ENCODE measurements at regions not wholly inside any gene's neighbourhood (a gene's known extent, or its start where the extent isn't known, plus 50 kb on each side); places are given as distances from the start of the nearest gene placed in this dataset.

DNA sequence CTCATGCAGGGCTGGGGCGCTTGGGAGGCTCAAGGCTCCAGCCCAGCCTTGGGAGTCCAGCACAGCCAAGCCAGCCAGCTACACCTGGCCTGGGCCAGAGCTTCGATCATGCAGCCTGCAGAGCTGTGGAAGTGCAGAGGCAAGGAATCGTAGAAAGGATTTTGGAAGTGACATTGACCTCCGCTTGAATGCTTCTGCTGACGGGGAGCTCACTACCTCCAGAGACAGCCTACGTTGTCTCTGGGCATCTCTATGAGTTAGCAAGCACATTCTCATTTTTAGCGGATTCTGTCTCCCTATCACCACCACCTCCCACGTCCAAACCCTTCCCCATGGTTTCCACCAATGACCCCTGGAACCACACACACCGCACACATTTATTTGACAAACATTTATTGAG, 88.5 kb downstream of the MICALL2 start:
- DNase-seq (ENCODE audit: low read depth in 3 of 3, low spot score in 1 of 3) = no peak

- no peak for DNase-seq (ENCODE audit: low read depth in 3 of 3, low spot score in 1 of 3)
Observed at GRCh38 chr7:1372063-1372462, 87.2 kb downstream of the MICALL2 start.

DNA sequence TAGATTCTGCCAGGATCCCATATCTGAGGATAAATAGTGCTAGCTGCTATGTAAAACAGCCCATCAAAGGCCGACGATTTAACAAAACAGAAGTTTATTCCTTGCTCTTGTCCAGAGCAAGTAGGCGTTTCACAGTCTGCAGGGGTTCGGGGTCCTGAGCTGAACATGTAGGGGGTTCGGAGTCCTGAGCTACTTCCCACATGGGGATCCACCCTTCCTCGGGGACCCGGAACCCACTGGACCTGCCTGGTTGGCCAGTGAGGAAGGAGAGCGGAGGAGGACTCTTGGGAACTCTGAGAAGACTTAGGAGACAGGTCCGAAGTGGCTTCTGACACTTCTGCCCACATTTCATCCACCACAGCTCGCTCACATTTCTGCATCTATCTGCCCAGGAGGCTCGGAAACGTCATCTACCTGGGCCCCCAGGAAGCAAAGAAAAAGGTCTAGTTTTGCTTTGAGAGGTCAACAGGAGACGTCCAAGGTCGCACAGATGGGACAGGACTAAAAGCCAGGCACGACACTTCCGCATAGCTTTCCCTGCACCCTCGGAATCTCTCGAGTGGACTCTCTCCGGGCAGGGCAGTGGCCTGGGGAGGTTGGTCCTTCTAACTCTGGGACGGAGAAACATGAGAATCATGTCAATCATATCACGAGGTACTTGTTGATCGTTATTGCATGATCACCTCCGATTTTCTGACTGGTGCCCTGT, 86.4 kb downstream of the MICALL2 start:
- no peak for DNase-seq (ENCODE audit: low read depth in 3 of 3, low spot score in 1 of 3)

DNA sequence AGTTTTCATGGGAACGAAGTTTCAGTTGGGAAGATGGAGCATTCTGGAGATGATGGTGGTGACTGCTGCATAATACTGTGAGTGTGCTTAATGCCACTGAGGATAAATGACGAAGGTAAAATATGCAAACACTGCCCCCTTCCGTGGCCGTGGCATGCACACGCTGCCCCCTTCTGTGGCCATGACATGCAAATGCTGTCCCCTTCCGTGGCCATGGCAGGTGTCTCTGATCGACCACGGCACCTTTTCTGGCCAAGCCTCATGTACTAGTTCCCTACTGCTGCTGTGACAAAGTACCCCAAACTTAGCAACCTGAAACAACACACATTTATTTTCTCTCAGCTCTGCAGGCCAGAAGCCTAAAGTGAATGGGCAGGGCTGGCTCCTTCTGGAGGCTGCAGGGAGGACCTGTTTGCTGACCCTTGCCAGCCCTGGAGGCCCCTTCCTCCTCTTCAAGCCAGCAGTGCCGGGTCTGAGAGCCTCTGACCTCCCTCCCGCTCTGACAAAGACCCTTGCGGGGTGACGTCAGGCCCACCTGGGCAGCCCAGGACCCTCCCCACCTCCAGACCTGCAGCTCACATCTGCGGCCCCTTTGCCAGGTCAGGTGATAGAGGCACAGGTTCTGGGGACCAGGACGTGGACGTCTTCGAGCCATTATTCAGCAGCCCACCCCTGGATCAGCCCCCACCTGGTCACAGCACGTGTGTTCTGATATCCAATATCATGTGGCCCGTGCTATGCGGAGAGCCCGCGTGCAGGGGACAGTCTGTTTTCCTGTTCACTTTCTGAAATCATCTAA, 82.0 kb downstream of the MICALL2 start:
- DNase-seq (ENCODE audit: low read depth in 3 of 3, low spot score in 1 of 3) = no peak

- no peak for DNase-seq (ENCODE audit: low read depth in 3 of 3, low spot score in 1 of 3)
Observed at GRCh38 chr7:1378610-1379601, 80.4 kb downstream of the MICALL2 start.

DNA sequence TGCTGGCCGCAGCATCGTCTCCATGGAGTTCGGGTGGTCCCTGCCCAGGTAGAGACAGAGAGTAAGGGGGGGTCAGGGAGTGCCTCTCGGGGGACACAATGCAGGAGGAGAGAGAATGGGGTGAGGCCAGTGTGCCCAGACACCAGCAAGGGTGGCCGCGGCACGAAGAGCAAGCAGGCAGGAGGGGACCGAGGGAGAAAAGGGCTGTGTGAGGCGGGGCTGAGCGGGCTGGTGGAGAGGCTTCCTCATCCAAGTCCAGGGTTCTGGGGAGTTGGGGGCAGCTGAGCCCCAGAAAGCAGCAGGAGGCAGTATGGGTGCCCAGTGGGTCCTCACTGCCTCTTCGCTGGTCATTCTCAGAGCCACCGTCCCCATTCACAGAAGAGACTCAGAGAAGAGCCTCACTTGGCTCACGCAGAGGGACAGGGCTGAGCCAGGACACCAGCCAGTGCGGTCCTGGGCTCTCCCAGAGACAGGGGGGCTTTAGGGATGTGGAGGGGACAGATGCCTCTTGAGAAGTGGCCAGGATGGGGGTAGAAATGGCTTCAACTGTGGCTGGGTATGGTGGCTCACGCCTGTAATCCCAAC, 78.9 kb downstream of the MICALL2 start:
- DNase-seq (ENCODE audit: low read depth in 3 of 3, low spot score in 1 of 3) = no peak

DNA sequence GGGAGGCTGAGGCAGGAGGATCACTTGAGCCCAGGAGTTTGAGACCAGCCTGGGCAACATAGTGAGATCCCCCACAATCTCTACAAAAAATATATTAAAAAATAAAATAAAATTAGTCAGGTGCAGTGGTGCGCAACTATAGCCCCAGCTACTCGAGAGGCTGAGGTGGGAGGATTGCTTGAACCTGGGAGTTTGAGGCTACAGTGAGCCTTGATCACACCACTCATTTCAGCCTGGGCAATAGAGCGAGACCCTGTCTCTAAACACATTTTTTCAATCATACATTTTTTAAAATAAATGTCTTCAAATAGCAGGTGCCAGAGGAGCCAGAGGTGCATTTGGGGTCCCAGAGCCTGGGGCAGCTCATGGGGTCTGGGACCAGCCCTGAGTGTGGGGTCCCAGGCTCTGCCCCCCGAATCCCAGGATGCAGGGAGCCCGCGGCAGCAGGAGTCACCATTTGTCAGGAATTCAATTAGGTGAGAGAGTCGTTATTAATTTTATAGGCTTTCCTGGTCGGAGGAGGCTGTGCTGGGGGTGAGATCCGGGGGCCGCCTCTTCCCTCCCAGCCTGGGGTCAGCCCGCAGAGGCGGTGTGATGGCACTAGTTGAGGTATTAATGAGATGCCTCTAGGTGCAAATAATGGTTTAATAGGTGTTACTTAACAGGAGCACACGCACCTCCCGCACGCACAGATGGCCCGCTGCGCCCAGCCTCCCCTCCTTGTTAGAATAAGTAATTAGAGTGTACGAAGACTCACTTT, 78.3 kb downstream of the MICALL2 start:
- DNase-seq (ENCODE audit: low read depth in 3 of 3, low spot score in 1 of 3) = no peak

- DNase-seq (ENCODE audit: low read depth in 3 of 3, low spot score in 1 of 3) = no peak
Observed at GRCh38 chr7:1382553-1383397, 76.5 kb downstream of the MICALL2 start.

GRCh38 chr7:1383398-1384112, 75.7 kb downstream of the MICALL2 start:
- no peak for DNase-seq (ENCODE audit: low read depth in 3 of 3, low spot score in 1 of 3)

DNA sequence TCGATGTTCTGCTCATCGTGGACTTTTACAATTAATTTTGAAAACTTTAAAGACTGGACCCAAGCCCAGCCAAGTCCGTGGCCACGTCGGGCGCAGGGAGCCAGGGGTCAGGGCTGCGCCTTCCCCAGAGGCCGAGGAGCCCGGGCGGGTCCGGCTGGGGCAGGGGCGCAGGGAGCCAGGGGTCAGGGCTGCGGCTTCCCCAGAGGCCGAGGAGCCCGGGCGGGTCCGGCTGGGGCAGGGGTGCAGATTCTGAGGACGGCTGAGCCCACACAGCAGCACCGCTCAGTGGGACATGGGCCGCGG, 75.2 kb downstream of the MICALL2 start:
- DNase-seq (ENCODE audit: low read depth in 3 of 3, low spot score in 1 of 3) = no peak
